SIG-M5 treated with dmso at 0.1 percent for 504 hours (cell line): ENCODE measurements at regions not wholly inside any gene's neighbourhood (a gene's known extent, or its start where the extent isn't known, plus 50 kb on each side); places are given as distances from the start of the nearest gene placed in this dataset.

Source experiments
- DNase-seq: peaks from one replicate; lab custom pipeline; 2025; ENCODE audit not compliant: unreplicated experiment; lab: John Stamatoyannopoulos, UW

DNA sequence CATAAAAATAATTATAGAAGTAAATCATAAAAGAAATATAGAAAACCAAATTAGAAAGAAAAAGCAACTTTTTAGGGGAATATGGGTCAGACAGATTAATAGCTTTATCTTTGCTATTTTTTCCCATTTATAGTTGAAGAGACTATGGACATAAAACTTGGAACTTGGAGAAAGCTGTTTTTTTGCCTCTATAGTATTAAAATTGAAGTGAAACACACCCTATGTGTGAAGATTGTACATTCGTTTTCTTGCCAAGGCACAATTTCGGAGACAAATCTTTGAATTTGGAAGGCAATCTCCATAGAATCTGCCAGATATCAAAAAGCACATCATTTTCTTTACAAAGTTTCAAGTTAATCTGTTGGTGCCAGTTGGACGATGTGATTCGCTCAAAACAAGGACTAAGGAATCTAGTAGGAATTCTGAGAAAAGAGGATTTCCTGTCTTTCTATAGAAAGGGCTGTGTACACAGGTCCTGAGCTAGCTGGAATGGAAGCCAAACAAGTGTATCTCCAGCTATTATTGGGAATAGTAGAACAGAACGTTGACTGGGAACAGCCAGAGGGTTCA lies 156.3 kb downstream of the SLC7A11 start:
- no peak for DNase-seq

DNA sequence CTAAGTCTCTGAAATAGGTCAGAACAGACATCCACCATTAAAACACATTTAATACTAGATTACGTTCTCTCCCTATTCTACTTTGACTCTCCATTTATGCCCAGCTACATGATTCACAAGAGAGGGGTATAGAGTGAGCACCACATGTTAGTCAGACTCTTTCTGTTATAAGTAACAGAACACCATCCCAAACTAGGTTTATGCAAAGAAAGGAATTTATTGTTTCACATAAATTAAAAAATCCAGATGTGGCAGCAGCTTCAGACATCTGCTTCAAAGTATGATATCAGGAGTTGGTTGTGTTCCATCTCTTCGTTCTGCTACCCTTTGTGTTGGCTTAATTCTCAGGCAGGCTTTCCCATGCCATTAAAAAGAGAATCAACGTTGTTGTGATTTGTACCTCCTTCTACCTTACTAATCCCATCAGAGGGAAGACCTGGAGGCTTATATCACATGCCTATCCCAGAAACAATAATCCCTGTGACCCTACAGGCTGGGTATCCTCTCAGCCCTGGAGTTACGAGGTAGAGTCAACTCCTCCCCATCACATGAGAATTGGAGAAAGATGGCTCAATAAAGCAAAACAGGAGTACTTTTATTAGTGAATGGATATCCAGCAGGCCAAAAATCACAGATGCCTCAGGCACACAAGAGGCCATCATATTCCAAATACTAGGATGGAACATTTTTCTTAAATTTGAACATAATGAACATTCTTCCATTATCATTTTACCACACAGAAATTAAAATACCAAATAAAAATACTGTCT lies 163.2 kb downstream of the SLC7A11 start:
- DNase-seq: no peak

- no peak for DNase-seq
These were observed 163.9 kb downstream of the SLC7A11 start for GRCh38 chr4:138078253-138078652.

DNA sequence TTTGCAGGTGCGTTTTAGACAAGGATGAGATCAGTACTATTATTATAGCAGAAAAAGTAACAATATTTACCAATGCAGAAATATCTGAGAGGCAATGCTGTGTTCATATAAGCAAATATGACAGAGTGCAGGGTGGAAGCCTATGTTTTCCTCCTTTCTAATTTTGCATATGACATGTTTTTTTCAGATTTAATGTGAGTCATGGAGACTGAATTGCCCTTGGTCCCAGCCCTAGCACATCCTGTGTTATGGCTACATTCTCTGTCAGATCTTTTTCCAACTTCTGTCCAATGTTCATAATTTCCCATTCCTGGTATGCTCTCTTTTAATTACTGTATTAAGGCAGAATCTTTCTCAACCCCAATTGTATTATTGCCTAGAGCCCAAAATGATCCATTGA lies 165.6 kb downstream of the SLC7A11 start:
- no peak for DNase-seq

DNA sequence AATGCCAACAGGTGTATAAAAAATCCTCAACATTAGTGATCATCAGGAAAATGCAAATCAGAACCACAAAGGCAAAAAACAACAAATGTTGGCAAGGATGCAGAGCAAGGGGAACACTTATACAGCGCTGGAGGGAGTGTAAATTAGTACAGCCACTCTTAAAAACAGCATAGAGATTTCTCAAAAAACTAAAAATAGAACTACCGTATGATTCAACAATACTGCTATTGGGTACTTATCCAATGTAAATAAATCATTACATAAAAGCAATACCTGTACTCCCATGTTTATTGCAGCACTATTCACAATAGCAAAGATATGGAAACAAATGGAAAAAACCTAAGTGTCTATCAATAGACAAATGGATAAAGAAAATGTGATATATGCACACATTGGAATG lies 171.3 kb downstream of the SLC7A11 start:
- no peak for DNase-seq

- DNase-seq: no peak
These were observed 178.6 kb downstream of the SLC7A11 start for GRCh38 chr4:138063581-138063980.

- no peak for DNase-seq
These were observed 179.2 kb downstream of the SLC7A11 start for GRCh38 chr4:138062929-138063328.

GRCh38 chr4:138056541-138056940 lies 185.6 kb downstream of the SLC7A11 start:
- DNase-seq: no peak

DNA sequence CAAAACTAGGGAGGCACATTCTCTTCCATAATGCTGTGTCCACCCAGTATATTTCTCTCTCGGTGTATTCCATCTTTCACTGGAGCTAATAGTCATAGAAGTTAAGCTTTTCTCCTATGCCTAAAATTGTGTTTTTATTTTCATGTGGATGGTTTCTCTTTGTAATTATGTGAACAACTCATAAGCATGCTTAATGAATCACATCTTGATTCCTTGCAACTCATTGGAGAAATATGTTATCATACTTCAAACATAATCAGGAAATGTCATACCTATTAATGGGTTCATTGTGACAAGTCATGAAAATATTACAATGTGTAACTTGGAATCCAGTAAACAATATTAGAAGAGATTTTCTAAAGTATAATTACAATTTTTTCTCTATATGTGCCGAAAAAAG lies 186.3 kb downstream of the SLC7A11 start:
- DNase-seq: no peak

DNA sequence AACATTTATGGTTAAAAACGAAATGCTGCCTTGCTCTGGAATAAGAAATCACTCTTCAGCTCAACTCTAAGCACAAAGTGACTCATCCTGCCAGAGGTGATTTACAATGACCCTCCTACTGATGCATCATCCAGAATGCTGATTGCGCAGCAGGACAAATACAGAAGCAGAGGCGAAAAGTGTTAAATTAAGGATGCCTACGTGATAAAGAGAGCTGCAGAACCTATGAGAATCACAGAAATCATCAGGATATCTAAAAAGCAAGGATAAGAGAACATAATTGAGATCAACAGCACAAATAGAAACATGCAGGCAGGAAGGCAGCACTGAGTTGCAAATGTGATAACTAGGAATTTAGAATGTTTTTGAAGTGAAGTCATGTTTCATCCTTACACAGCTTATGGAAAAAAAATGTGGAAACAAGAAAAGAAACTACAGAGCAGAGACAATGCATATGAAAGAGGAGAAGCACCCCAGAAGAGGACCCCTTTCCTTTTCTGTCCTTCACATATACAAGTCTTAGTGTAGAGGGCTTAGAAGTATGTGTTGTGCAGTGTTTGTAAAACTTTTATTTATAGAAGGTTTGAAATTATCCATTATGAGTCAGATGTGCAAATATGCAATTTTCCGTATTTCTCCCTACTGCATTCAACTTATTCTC lies 188.4 kb downstream of the SLC7A11 start:
- DNase-seq: peak; percentile 7

GRCh38 chr4:138052806-138053632 lies 189.1 kb downstream of the SLC7A11 start:
- DNase-seq: no peak

DNA sequence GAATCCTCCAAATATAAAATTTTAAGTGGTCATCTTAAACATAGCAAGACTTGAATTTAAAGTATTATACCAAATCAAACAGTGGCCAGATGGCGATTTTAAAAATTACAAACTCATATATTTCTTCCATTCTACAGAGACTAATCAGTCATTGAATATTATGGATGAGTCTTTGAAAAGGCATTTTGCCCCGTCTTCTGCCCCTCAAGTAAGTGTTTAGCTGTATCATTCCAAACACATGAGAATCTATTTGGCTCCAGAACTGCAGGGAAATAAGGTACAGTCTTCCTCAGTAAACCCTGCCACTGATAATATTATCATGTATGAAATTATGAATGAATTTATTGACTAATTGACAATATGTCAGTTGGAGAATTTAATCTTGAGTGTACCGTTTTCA lies 191.0 kb downstream of the SLC7A11 start:
- DNase-seq: no peak

GRCh38 chr4:138050601-138051000 lies 191.5 kb downstream of the SLC7A11 start:
- no peak for DNase-seq

DNA sequence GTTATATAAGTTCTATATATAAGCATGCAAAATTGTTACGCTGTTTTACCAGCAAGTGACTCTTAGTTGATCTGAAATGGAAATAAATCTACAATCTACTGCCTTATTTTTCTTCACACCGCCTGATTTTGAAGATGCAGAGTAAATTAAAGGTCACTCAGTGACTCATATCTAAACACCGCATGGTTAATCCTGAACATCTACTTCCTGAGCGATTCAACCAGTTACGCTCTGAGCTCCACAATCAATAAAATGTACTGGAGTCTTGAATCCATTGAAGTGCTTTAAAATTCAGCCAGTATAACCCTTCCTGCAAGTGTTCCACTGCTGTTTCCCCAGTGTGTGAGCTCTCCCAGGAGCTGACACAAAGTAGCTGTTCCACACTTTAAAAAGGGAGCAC lies 192.8 kb downstream of the SLC7A11 start:
- no peak for DNase-seq

DNA sequence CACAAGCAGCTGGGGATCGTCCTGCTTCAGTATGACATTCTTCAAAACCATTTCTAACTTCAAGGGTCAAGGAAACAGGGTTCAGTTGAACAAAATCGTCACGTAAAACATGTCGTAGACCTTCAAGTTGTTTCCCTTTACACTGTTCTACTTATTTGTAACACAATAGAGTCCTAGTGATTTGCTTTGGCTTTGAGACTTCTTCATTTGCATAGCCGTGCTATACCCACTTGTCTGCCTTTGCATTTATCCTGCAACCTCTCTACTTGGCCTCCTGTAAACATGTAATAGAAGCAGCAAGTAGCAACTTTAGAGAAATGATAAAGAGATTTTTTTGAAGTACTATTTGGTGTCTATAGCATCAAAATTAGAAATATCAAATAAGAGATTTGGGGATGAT lies 194.9 kb downstream of the SLC7A11 start:
- DNase-seq: no peak

DNA sequence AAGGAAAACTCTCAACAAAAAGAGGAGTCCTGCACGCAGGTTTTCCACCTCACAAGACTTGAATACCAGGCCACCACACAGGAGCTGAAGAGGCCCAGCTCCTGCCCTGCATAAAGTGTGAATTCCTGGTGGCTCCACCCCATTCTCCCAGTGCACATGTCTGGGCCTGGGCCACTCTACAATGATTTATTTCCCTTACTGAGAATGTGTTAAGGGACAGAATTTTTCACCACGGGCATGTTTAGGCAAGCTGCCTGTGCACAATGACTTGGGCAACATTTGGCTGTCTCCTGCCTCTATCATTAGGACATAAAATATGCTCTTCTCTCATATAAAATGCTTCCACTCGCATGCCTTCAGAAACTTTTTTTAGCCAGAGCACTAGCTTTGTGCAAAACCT lies 197.1 kb downstream of the SLC7A11 start:
- DNase-seq: no peak

GRCh38 chr4:138039010-138039409 lies 203.1 kb downstream of the SLC7A11 start:
- DNase-seq: no peak

GRCh38 chr4:138037696-138038095 lies 204.5 kb downstream of the SLC7A11 start:
- no peak for DNase-seq

DNA sequence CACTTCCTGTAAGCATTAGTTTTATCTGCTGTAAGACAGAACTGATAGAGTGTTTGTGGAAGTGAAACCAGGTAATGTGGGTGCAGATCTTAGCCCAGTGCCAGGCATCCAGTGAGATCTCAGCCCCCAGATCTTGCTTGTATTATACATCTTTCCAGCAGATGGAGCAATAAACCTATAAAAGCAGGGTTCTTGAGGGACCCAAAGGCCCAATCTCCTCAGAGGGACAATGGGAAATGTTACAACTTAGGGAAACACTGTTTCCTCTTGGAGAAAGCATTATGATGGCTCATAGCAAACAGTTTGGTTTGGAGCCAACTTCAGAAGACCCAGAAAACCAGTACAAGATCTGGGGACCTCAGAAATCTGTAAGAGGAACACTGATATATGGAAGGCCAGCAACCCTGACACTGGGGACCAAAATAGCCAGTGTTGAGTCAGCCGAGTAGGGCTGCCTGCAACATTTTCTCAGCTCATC lies 206.3 kb downstream of the SLC7A11 start:
- DNase-seq: peak; percentile 93

DNA sequence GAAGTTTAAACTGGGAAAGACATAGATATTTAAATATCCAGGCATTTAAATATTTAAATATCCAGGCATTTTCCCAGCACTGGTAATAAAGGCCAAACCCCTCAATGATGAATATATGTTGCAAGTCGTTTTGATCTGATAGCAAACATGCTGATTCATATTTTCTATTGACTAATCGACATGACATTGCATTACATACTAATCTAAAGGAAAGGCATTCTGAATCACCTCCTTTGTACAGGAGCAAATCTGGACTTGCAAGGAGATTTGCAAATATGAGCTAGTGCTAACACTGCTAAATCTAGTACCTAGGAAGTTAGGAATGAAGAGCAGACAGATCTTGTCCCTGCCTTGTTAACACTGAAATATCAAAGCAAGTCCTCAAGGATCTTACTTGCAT lies 207.3 kb downstream of the SLC7A11 start:
- peak; percentile 35 for DNase-seq

DNA sequence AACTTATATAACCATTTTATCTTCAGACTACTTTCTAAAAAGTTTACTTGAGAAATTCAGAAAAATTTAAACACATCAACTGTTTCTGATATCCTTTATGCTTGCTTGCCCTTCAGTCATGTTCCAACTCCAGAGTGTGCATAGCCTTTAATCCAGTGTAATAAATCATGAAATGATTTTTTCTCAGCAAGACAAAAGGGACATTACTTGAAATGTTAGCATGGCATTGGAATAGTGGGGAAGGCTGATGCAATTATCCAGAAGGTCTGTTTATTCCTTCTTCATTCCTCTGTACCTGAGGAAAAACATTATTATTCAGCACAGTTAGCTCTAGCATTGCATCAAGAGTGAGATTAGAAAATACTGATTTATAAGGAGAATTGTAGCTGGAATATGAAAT lies 209.9 kb downstream of the SLC7A11 start:
- no peak for DNase-seq
